ENCODE measurements at regions not wholly inside any gene's neighbourhood (a gene's known extent, or its start where the extent isn't known, plus 50 kb on each side); places are given as distances from the start of the nearest gene placed in this dataset.
"Not testable (repeated sequence)": the region's sequence is repeated elsewhere in the genome, so short reads cannot be mapped to it uniquely, and the experiment has no call there.

GRCh38 chr6:15193451-15193850 lies 52.4 kb upstream of the JARID2 start:
- H3K9me3 ChIP-seq (ENCODE audit: low read length); H4K20me1 ChIP-seq (ENCODE audit: insufficient read depth); H3K36me3 ChIP-seq (ENCODE audit: insufficient read depth, low read length); H3K4me2 ChIP-seq (ENCODE audit: low read length); H3K27me3 ChIP-seq (ENCODE audit: insufficient read depth, low read depth, low read length); H3F3A ChIP-seq (ENCODE audit: insufficient read depth, low read length, poor library complexity, severe bottlenecking); H2AFZ ChIP-seq (ENCODE audit: low read depth, low read length); H3K27ac ChIP-seq (ENCODE audit: low read length); H3K79me2 ChIP-seq (replicated peaks; ENCODE audit: insufficient read depth, low read length); H3K9me2 ChIP-seq (ENCODE audit: insufficient read depth, low read length); H3K4me3 ChIP-seq (ENCODE audit: low read length); H3K9ac ChIP-seq (ENCODE audit: low read length): not testable (repeated sequence)

- Histone ChIP-seq H4K20me1 (ENCODE audit: insufficient read depth) (no peaks in the 10 kb centered on the region), H3K27ac (ENCODE audit: low read length) (no peak overlapping the region), H3F3A (ENCODE audit: insufficient read depth, low read length, poor library complexity, severe bottlenecking) (no peaks in the 10 kb centered on the region), H3K4me3 (ENCODE audit: low read length) (no peak overlapping the region), H3K27me3 (ENCODE audit: insufficient read depth, low read depth, low read length) (no peaks in the 10 kb centered on the region), H3K79me2 (replicated peaks; ENCODE audit: insufficient read depth, low read length) (no peaks in the 10 kb centered on the region), H2AFZ (ENCODE audit: low read depth, low read length) (no peak overlapping the region), H3K9me3 (ENCODE audit: low read length) (no peaks in the 10 kb centered on the region), H3K9ac (ENCODE audit: low read length) (no peak overlapping the region), H3K4me2 (ENCODE audit: low read length) (no peak overlapping the region), H3K9me2 (ENCODE audit: insufficient read depth, low read length) (no peaks in the 10 kb centered on the region), H3K36me3 (ENCODE audit: insufficient read depth, low read length) (no peaks in the 10 kb centered on the region)
- TF ChIP-seq RAD21 (conservative IDR thresholded peaks at IDR 0.05) (no peak), POLR2AphosphoS5 (IDR thresholded peaks at IDR 0.05) (no peak), TAF1 (IDR thresholded peaks at IDR 0.05; ENCODE audit: low read depth) (no peak), REST (IDR thresholded peaks at IDR 0.05; ENCODE audit: borderline replicate concordance) (no peak), MXI1 (conservative IDR thresholded peaks at IDR 0.05; ENCODE audit: poor library complexity, severe bottlenecking) (no peak), EP300 (conservative IDR thresholded peaks at IDR 0.05; ENCODE audit: poor library complexity, severe bottlenecking) (no peak), SMC3 (conservative IDR thresholded peaks at IDR 0.05; ENCODE audit: poor library complexity) (no peak), CTCF (IDR thresholded peaks at IDR 0.05; ENCODE audit: poor library complexity, severe bottlenecking) (no peak), EZH2 (IDR thresholded peaks at IDR 0.05; ENCODE audit: borderline replicate concordance, insufficient read depth, low read length, poor library complexity, severe bottlenecking) (no peak)
These were observed 51.4 kb upstream of the JARID2 start for GRCh38 chr6:15194453-15194852.

Small RNAs in the stretch of these regions (small RNA-seq; reads per million reads assigned to genes)
- 0 reads per million in 3 experiments for gene RN7SL332P
- 0 reads per million in 3 experiments for gene RNU6-793P
